ENCODE measurements at regions not wholly inside any gene's neighbourhood (a gene's known extent, or its start where the extent isn't known, plus 50 kb on each side); places are given as distances from the start of the nearest gene placed in this dataset.

- no peak for DNase-seq (ENCODE audit: low read depth in 2 of 2)
These were observed 209.2 kb upstream of the C14orf180 start for GRCh38 chr14:104370256-104370870.

GRCh38 chr14:104371031-104371430, 208.5 kb upstream of the C14orf180 start:
- no peak for DNase-seq (ENCODE audit: low read depth in 2 of 2)

- DNase-seq (ENCODE audit: low read depth in 2 of 2), result no peak
These were observed 207.6 kb upstream of the C14orf180 start for GRCh38 chr14:104371917-104372316.

- DNase-seq (ENCODE audit: low read depth in 2 of 2), result no peak
These were observed 207.0 kb upstream of the C14orf180 start for GRCh38 chr14:104372390-104373054.

- DNase-seq (ENCODE audit: low read depth in 2 of 2), result no peak
These were observed 206.3 kb upstream of the C14orf180 start for GRCh38 chr14:104373055-104373854.

- DNase-seq (ENCODE audit: low read depth in 2 of 2), result no peak
These were observed 205.5 kb upstream of the C14orf180 start for GRCh38 chr14:104373855-104374717.

- no peak for DNase-seq (ENCODE audit: low read depth in 2 of 2)
These were observed 204.9 kb upstream of the C14orf180 start for GRCh38 chr14:104374718-104375080.

GRCh38 chr14:104375551-104376201, 203.9 kb upstream of the C14orf180 start:
- DNase-seq (ENCODE audit: low read depth in 2 of 2), result no peak

- DNase-seq (ENCODE audit: low read depth in 2 of 2), result no peak
These were observed 203.1 kb upstream of the C14orf180 start for GRCh38 chr14:104376202-104377140.

GRCh38 chr14:104377256-104377655, 202.3 kb upstream of the C14orf180 start:
- DNase-seq (ENCODE audit: low read depth in 2 of 2), result no peak

GRCh38 chr14:104378698-104379113, 200.9 kb upstream of the C14orf180 start:
- DNase-seq (ENCODE audit: low read depth in 2 of 2), result no peak

- DNase-seq (ENCODE audit: low read depth in 2 of 2), result no peak
These were observed 197.0 kb upstream of the C14orf180 start for GRCh38 chr14:104382361-104383087.

- DNase-seq (ENCODE audit: low read depth in 2 of 2), result no peak
These were observed 196.2 kb upstream of the C14orf180 start for GRCh38 chr14:104383088-104383995.

- DNase-seq (ENCODE audit: low read depth in 2 of 2), result no peak
These were observed 195.4 kb upstream of the C14orf180 start for GRCh38 chr14:104383996-104384775.

GRCh38 chr14:104384776-104385071, 194.8 kb upstream of the C14orf180 start:
- DNase-seq (ENCODE audit: low read depth in 2 of 2), result no peak

- DNase-seq (ENCODE audit: low read depth in 2 of 2), result no peak
These were observed 194.5 kb upstream of the C14orf180 start for GRCh38 chr14:104385111-104385510.

- no peak for DNase-seq (ENCODE audit: low read depth in 2 of 2)
These were observed 193.9 kb upstream of the C14orf180 start for GRCh38 chr14:104385531-104386101.

Measured in stimulated activated CD8-positive, alpha-beta memory T cell treated with anti-CD3 and anti-CD28 coated beads, Interleukin-7, amount 100 ng/mL, for 4 hours (primary cell).